Panc1 (cell line): ENCODE measurements at regions not wholly inside any gene's neighbourhood (a gene's known extent, or its start where the extent isn't known, plus 50 kb on each side); places are given as distances from the start of the nearest gene placed in this dataset.

Source experiments
- ATAC-seq: fragments of 200-7000 bp; cut with Tn5 transposase; 2 replicates; pipeline ENCODE4 v1.9.1; 2020; ENCODE audit warnings: mild to moderate bottlenecking, moderate library complexity
- BruUV-seq: library from RNA; stranded (reverse); fragments of 400-500 nt; replicated peaks from 2 replicates; lab custom pipeline; 2021; lab: Mats Ljungman, UMichigan
- CTCF ChIA-PET: fragments of 300-600 bp; sonication (Branson Sonifier 250); formaldehyde crosslinking; loops from one replicate; lab custom pipeline; 2022; ENCODE audit warnings: antibody characterized with exemption; lab: Charles Lee
- POLR2A ChIA-PET: fragments of 300-600 bp; sonication (Branson Sonifier 250); formaldehyde crosslinking; loops from one replicate; lab custom pipeline; 2022; ENCODE audit warnings: antibody characterized with exemption; lab: Charles Lee
- DNase-seq: peaks from one replicate; pipeline ENCODE4 v3.0.0-alpha.2; 2010; ENCODE audit warnings: low read depth, low spot score
- H3K27ac ChIP-seq: 2 replicates; pipeline ENCODE4 v1.5.1; 2011; ENCODE audit warnings: mild to moderate bottlenecking, low read length, inconsistent platforms
- H3K27me3 ChIP-seq: fragments of 200-500 bp; sonication (Bioruptor generic); 2 replicates; pipeline ENCODE4 v1.6.0; 2014; ENCODE audit warnings: low read length, inconsistent platforms; ENCODE audit not compliant: control insufficient read depth, insufficient read depth
- H3K36me3 ChIP-seq: fragments of 200-500 bp; sonication (Bioruptor generic); 2 replicates; pipeline ENCODE4 v1.5.1; 2014; ENCODE audit warnings: inconsistent platforms, mild to moderate bottlenecking, low read length, moderate library complexity; ENCODE audit not compliant: control insufficient read depth, insufficient read depth
- H3K4me1 ChIP-seq: 2 replicates; pipeline ENCODE4 v1.5.1; 2011; ENCODE audit warnings: inconsistent platforms, mild to moderate bottlenecking, low read length, moderate library complexity; ENCODE audit not compliant: control insufficient read depth, insufficient read depth
- H3K4me3 ChIP-seq, 2 experiments: 2 replicates each; pipeline ENCODE4 v1.5.1; 2011 to 2012; ENCODE audit warnings: low read depth in 2 of 2, low read length in 2 of 2, mild to moderate bottlenecking in 2 of 2, inconsistent platforms in 1 of 2, moderate library complexity in 1 of 2
- H3K9me3 ChIP-seq: fragments of 200-500 bp; sonication (Bioruptor generic); 2 replicates; pipeline ENCODE4 v1.5.1; 2014; ENCODE audit warnings: low read depth, mild to moderate bottlenecking, inconsistent platforms, low read length, moderate library complexity; ENCODE audit not compliant: control insufficient read depth, insufficient read depth
- POLR2AphosphoS5 ChIP-seq: IDR thresholded peaks from 2 replicates; pipeline ENCODE4 v1.6.1; 2012; ENCODE audit warnings: mild to moderate bottlenecking, low read depth, low read length, moderate library complexity
- REST ChIP-seq, 2 experiments: IDR thresholded peaks; 2 replicates each; pipeline ENCODE4 v1.6.1; 2011 to 2012; ENCODE audit warnings: low read depth in 2 of 2, control low read depth in 1 of 2, low read length in 1 of 2, mild to moderate bottlenecking in 1 of 2, moderate library complexity in 1 of 2; ENCODE audit not compliant: insufficient read depth in 1 of 2
- SIN3A ChIP-seq: IDR thresholded peaks from 2 replicates; pipeline ENCODE4 v1.6.1; 2012; ENCODE audit warnings: low read depth, mild to moderate bottlenecking, low read length, moderate library complexity, borderline replicate concordance; ENCODE audit not compliant: insufficient read depth
- TCF7L2 ChIP-seq: IDR thresholded peaks from 2 replicates; pipeline ENCODE4 v1.6.1; 2011; ENCODE audit warnings: mild to moderate bottlenecking, low read depth, low read length, inconsistent platforms
- in situ Hi-C: cut with HindIII; loops from 2 replicates; pipeline ENCODE4 v1.10.0; 2016; ENCODE audit warnings: low sequenced_read_pairs, low pct_unique_long_range_greater_than_20kb
- intact Hi-C: fragments of 100-400 bp; cut with micrococcal nuclease; formaldehyde crosslinking; loops from one replicate; pipeline ENCODE4 v1.10.0; 2022; ENCODE audit not compliant: unreplicated experiment
- TF ChIP-seq, protein P1 (sequence below): fragments of 450-650 bp; IDR thresholded peaks from 2 replicates; pipeline ENCODE4 v1.5.1; 2017; ENCODE audit warnings: mild to moderate bottlenecking

- no peak for TF ChIP-seq REST (IDR thresholded peaks at IDR 0.05; ENCODE audit: insufficient read depth in 1 of 2, low read depth in 2 of 2, low read length in 1 of 2)
- TF ChIP-seq TCF7L2 = no peak
- no peak for TF ChIP-seq SIN3A
- TF ChIP-seq, protein P1, sequence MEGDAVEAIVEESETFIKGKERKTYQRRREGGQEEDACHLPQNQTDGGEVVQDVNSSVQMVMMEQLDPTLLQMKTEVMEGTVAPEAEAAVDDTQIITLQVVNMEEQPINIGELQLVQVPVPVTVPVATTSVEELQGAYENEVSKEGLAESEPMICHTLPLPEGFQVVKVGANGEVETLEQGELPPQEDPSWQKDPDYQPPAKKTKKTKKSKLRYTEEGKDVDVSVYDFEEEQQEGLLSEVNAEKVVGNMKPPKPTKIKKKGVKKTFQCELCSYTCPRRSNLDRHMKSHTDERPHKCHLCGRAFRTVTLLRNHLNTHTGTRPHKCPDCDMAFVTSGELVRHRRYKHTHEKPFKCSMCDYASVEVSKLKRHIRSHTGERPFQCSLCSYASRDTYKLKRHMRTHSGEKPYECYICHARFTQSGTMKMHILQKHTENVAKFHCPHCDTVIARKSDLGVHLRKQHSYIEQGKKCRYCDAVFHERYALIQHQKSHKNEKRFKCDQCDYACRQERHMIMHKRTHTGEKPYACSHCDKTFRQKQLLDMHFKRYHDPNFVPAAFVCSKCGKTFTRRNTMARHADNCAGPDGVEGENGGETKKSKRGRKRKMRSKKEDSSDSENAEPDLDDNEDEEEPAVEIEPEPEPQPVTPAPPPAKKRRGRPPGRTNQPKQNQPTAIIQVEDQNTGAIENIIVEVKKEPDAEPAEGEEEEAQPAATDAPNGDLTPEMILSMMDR = no peak
- no peak for TF ChIP-seq POLR2AphosphoS5
- Histone ChIP-seq H3K36me3 (no peaks in the 10 kb centered on the region), H3K9me3 (0 out of 2 replicates have a peak, but pooled peaks cover 3% of the 10 kb centered on the region), H3K4me3 (no peak overlapping the region), H3K4me1 (no peaks in the 10 kb centered on the region), H3K27me3 (no peaks in the 10 kb centered on the region), H3K27ac (no peak overlapping the region)
- in situ Hi-C loops (no loop called here), intact Hi-C loops (no loop called here)
- no TSS peak for BruUV-seq
- POLR2A ChIA-PET = no interaction called here
- CTCF ChIA-PET = no interaction called here
- no peak for DNase-seq
- no peak for ATAC-seq
These were observed 131.5 kb downstream of the TRIM42 start for GRCh38 chr3:140809316-140809715.

DNA sequence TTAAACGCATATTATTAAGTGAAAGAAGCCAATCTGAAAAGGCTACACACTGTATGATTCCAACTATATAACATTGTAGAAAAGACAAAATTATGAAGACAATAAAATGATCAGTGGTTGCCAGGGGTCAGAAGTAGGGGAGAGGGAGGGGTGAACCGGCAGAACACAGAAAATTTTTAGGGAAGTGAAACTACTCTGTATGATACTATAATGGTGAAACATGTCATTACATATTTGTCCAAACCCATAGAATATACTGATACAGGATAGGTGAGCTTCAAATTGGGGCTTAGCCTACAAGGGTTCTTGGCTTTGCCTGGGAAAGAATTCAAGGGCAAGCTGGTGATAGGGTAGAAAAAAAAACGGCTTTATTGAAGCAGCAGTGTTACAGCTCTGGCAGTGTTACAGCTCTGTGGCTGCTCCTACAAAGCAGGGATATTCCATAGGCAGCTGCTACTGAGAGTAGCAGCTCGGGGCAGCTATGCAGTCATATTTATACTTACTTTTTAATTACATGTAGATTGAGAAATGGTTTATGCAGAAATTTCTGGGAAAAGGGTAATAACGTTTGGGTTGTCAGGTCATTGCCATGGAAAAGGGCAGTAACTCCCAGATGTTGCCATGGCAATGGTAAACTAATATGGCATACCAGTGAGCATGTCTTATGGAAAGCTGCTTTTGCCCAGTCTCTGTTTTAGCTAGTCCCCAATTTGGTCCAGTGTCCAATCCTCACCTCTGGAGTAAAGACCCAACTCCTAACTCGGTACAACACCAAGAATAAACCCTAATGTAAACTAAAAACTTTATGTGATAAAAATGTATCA, 125.1 kb upstream of the SLC25A36 start:
- Histone ChIP-seq H3K4me3 (no peak overlapping the region), H3K4me1 (no peaks in the 10 kb centered on the region), H3K27ac (no peak overlapping the region), H3K36me3 (no peaks in the 10 kb centered on the region), H3K9me3 (0 out of 2 replicates have a peak, but pooled peaks cover 3% of the 10 kb centered on the region), H3K27me3 (no peaks in the 10 kb centered on the region)
- ATAC-seq (no peak), DNase-seq (no peak)
- BruUV-seq = no TSS peak
- ChIA-PET POLR2A (no interaction called here), CTCF (no interaction called here)
- TF ChIP-seq SIN3A = no peak
- no peak for TF ChIP-seq TCF7L2
- TF ChIP-seq POLR2AphosphoS5 = no peak
- TF ChIP-seq, protein P1 = no peak
- no peak for TF ChIP-seq REST (IDR thresholded peaks at IDR 0.05; ENCODE audit: insufficient read depth in 1 of 2, low read depth in 2 of 2, low read length in 1 of 2)
- in situ Hi-C loops = no loop called here
- intact Hi-C loops = no loop called here
